T-helper 17 cell (primary cell): ENCODE measurements at regions not wholly inside any gene's neighbourhood (a gene's known extent, or its start where the extent isn't known, plus 50 kb on each side); places are given as distances from the start of the nearest gene placed in this dataset.

ENCODE experiments used
- ATAC-seq: fragments of 150-1000 bp; cut with Tn5 transposase; 2 replicates; pipeline ENCODE4 v1.10.0; 2021; ENCODE audit warnings: mild to moderate bottlenecking, moderate library complexity
- DNase-seq, 3 donors: peaks; one replicate each; pipeline versions ENCODE4 v3.0.0 to v3.0.0-alpha.2; 2020 to 2021
- H3K9me3 ChIP-seq: one replicate; pipeline ENCODE4 v1.7.0; 2013; ENCODE audit warnings: low read length, mild to moderate bottlenecking; ENCODE audit not compliant: control insufficient read depth, poor library complexity, severe bottlenecking
- H3K27ac Mint-ChIP-seq: one replicate; pipeline ENCODE4 v1.8.0; 2022; ENCODE audit warnings: mild to moderate bottlenecking, moderate library complexity, mixed read lengths
- H3K27me3 Mint-ChIP-seq: one replicate; pipeline ENCODE4 v1.8.0; 2022; ENCODE audit warnings: mixed read lengths
- H3K36me3 Mint-ChIP-seq: one replicate; pipeline ENCODE4 v1.8.0; 2022; ENCODE audit warnings: low read depth, mixed read lengths
- H3K4me1 Mint-ChIP-seq: one replicate; pipeline ENCODE4 v1.8.0; 2022; ENCODE audit warnings: mild to moderate bottlenecking, mixed read lengths
- H3K4me3 Mint-ChIP-seq: one replicate; pipeline ENCODE4 v1.8.0; 2022; ENCODE audit warnings: mild to moderate bottlenecking, moderate library complexity, mixed read lengths

DNA sequence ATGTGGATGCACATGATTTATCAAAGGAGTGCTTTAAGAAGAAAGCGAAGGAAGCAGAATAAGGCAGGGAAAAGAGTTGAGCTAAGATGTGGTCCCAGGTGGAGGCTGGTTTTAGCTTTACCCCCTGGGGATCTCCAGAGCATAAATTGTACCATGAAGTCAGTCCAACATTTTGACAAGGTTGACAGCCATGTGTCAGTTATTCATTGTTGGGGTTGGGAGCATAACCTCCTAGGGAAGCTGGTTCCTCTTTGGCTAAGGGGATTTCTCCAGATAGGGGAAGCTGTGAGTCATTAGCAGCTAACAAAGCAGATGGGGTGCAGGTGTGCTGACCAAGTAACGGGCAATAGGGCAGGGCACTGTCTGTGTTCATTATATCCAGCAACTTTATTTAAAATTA lies 123.7 kb upstream of the IGSF10 start:
- Mint-ChIP-seq H3K27me3 (peaks cover 23% of the 10 kb centered on the region), H3K27ac (no peak overlapping the region), H3K36me3 (no peaks in the 10 kb centered on the region), H3K4me1 (no peaks in the 10 kb centered on the region), H3K4me3 (no peak overlapping the region)
- ATAC-seq (no peak), DNase-seq (no peak)
- no peaks in the 10 kb centered on the region for H3K9me3 ChIP-seq

- Mint-ChIP-seq H3K27me3 (peaks cover 10% of the 10 kb centered on the region), H3K4me1 (no peaks in the 10 kb centered on the region)
Observed at GRCh38 chr3:151581035-151581434, 120.2 kb upstream of the IGSF10 start.

DNA sequence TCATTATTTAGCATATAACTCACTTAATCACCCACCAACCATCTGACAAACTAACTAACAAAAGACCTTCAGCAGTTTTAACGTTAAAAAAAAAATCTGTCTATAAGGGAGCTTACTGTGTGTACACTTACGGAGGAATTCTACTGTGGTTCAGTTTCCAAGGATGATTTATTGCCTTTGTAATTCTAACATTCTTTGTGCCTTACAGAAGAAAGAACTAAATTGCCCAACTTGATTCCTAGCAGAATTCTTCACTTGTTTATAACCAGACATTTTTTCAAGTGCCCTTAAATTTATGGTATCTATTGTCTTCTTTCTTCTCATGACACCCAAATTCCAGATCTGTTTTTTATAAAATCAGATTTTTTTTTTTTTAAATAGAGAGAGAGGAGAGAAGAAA lies 119.7 kb upstream of the IGSF10 start:
- DNase-seq, result no peak
- Mint-ChIP-seq H3K27ac (no peak overlapping the region), H3K4me1 (no peaks in the 10 kb centered on the region), H3K4me3 (no peak overlapping the region), H3K36me3 (no peaks in the 10 kb centered on the region), H3K27me3 (peaks cover 7% of the 10 kb centered on the region)
- H3K9me3 ChIP-seq, result no peaks in the 10 kb centered on the region
- ATAC-seq, result no peak

More at GRCh38 chr3:151581035-151581434, 120.2 kb upstream of the IGSF10 start:
- no peak overlapping the region for H3K4me3 Mint-ChIP-seq
- H3K27ac Mint-ChIP-seq, result no peak overlapping the region
- no peaks in the 10 kb centered on the region for H3K36me3 Mint-ChIP-seq
- H3K9me3 ChIP-seq, result no peaks in the 10 kb centered on the region
- DNase-seq (no peak), ATAC-seq (no peak)

DNA sequence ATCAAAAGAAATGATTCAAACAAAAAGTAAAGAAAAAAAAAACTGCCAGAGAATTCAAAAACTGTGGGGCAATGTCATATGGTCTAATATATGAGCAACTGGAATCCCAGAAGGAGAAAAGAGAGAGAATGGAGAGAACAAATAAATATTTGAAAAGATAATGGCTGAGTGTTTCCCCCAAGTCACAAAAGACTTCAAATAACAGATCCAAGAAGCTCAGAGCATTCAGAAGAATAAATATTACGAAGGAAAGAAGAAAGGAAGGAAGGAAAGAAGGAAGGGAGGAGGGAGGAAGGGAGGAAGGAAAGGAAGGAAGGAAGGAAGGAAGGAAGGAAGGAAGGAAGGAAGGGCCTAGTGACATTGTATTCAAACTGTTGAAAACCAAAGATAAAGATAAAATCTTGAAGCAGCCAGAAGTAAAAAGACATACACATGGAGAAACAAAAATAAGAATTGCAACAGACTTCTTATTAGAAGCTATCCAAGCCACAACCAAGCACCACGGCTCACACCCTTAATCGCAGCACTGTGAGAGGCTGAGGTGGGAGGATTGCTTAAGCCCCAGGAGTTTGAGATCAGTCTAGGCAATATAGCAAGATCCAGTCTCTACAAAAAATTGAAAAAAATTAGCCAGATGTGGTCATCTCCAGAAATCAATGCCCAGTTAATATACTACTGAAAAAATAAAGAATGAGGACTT lies 118.9 kb upstream of the IGSF10 start:
- Mint-ChIP-seq H3K4me3 (no peak overlapping the region), H3K27ac (no peak overlapping the region), H3K36me3 (no peaks in the 10 kb centered on the region), H3K4me1 (no peaks in the 10 kb centered on the region), H3K27me3 (peaks cover 7% of the 10 kb centered on the region)
- no peak for ATAC-seq
- H3K9me3 ChIP-seq, result no peaks in the 10 kb centered on the region
- DNase-seq, result no peak

DNA sequence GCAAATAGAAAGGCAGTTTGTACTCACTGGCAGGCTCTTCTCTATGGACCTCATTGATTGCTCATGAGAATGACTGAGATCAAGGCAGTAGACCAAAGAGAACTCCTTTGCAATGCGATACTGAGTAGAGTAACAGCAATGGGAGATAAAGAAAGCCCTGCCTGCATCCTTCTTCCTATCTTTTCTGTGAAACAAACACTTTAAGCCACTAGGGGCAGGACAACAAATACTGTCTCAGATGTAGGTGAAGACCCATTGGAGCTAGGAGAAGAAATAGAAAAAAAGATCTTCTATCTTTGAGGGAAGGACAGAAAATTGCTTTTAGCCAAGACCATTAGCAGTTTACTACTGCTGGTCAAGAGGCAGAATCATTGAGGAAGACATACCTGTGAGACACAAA lies 117.6 kb upstream of the IGSF10 start:
- no peak overlapping the region for H3K27ac Mint-ChIP-seq
- H3K9me3 ChIP-seq, result no peaks in the 10 kb centered on the region
- H3K27me3 Mint-ChIP-seq, result no peaks in the 10 kb centered on the region
- DNase-seq (no peak), ATAC-seq (no peak)
- no peak overlapping the region for H3K4me3 Mint-ChIP-seq
- no peaks in the 10 kb centered on the region for H3K36me3 Mint-ChIP-seq
- H3K4me1 Mint-ChIP-seq, result no peaks in the 10 kb centered on the region

GRCh38 chr3:151576511-151577137 lies 115.8 kb upstream of the IGSF10 start:
- no peaks in the 10 kb centered on the region for H3K9me3 ChIP-seq
- H3K4me1 Mint-ChIP-seq, result no peaks in the 10 kb centered on the region
- ATAC-seq, result no peak
- no peak overlapping the region for H3K27ac Mint-ChIP-seq
- no peaks in the 10 kb centered on the region for H3K27me3 Mint-ChIP-seq
- DNase-seq, result no peak
- no peaks in the 10 kb centered on the region for H3K36me3 Mint-ChIP-seq
- no peak overlapping the region for H3K4me3 Mint-ChIP-seq

DNA sequence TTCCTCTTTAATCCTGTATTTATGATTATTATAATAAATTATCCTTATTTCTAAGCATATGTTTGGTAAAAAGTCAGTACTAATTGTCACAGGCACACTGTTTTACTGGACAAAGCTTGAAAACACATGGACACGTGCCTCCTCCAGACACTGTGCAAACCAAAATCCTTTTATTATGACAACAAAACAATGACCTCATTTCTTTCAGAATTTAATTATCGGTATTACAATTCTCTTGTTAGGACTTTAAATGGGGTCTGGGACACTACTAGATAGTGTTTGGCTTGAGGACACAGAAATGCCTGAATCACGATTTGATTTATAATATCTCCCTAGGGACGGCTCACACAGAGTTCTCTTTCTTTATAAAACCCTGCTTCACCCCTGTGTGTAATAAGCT lies 107.3 kb upstream of the IGSF10 start:
- Mint-ChIP-seq H3K4me3 (no peak overlapping the region), H3K27ac (no peak overlapping the region), H3K36me3 (no peaks in the 10 kb centered on the region), H3K27me3 (peaks cover 5% of the 10 kb centered on the region), H3K4me1 (no peaks in the 10 kb centered on the region)
- H3K9me3 ChIP-seq, result no peaks in the 10 kb centered on the region
- DNase-seq, result no peak
- no peak for ATAC-seq

GRCh38 chr3:151567477-151567876 lies 106.6 kb upstream of the IGSF10 start:
- DNase-seq (no peak), ATAC-seq (no peak)
- Mint-ChIP-seq H3K36me3 (no peaks in the 10 kb centered on the region), H3K4me1 (no peaks in the 10 kb centered on the region), H3K27ac (no peak overlapping the region), H3K4me3 (no peak overlapping the region), H3K27me3 (peaks cover 11% of the 10 kb centered on the region)
- H3K9me3 ChIP-seq, result no peaks in the 10 kb centered on the region

DNA sequence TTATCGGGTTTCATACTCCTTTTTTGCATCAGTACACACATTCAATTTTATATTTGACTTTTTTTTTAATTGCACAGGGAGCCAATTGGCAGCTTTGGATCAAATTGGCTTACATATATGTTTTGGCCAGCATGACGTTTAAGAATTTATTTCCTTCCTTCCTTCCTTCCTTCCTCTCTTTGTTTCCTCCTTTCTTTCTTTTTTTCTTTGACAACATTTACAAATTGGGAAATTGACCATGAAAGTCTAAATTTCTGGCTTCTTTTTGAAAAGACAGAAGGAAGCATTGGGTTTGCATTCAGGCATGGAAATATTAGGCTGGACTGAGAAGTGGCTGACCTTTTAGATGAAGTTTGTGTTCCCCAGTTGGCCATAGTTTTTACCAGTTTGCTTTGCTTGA lies 103.4 kb upstream of the IGSF10 start:
- Mint-ChIP-seq H3K4me1 (no peaks in the 10 kb centered on the region), H3K4me3 (no peak overlapping the region), H3K27me3 (peaks cover 14% of the 10 kb centered on the region), H3K27ac (no peak overlapping the region), H3K36me3 (no peaks in the 10 kb centered on the region)
- no peaks in the 10 kb centered on the region for H3K9me3 ChIP-seq
- ATAC-seq, result no peak
- no peak for DNase-seq

GRCh38 chr3:151563305-151563704 lies 102.4 kb upstream of the IGSF10 start:
- H3K9me3 ChIP-seq, result no peaks in the 10 kb centered on the region
- H3K4me1 Mint-ChIP-seq, result no peaks in the 10 kb centered on the region
- H3K27ac Mint-ChIP-seq, result no peak overlapping the region
- DNase-seq, result no peak
- H3K27me3 Mint-ChIP-seq, result peaks cover 18% of the 10 kb centered on the region
- no peak overlapping the region for H3K4me3 Mint-ChIP-seq
- ATAC-seq, result no peak
- H3K36me3 Mint-ChIP-seq, result no peaks in the 10 kb centered on the region

DNA sequence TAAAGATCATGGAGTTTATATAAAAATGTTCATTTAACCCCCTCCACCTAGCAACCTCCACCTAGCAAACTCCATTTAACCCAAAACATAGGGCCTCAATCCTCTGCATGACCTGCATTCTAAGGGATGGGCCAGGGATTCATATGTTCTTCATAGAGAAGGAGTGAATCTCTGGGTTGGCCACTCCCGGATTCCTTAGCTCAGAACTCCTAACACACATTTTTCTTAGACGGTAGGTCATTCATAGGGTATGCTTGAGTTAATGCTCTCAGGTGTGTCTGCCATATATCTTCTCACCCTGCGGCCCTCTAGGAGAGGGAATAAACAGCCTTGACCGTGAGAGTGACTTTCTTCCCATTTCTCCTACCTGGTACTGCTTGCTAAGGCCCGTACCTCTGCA lies 102.0 kb upstream of the IGSF10 start:
- no peaks in the 10 kb centered on the region for H3K9me3 ChIP-seq
- Mint-ChIP-seq H3K36me3 (no peaks in the 10 kb centered on the region), H3K27ac (no peak overlapping the region), H3K4me1 (no peaks in the 10 kb centered on the region), H3K4me3 (no peak overlapping the region), H3K27me3 (peaks cover 18% of the 10 kb centered on the region)
- no peak for ATAC-seq
- DNase-seq, result no peak

GRCh38 chr3:151561878-151562277 lies 101.0 kb upstream of the IGSF10 start:
- DNase-seq (no peak), ATAC-seq (no peak)
- Mint-ChIP-seq H3K36me3 (no peaks in the 10 kb centered on the region), H3K27ac (no peak overlapping the region), H3K4me1 (no peaks in the 10 kb centered on the region), H3K4me3 (no peak overlapping the region), H3K27me3 (peaks cover 18% of the 10 kb centered on the region)
- no peaks in the 10 kb centered on the region for H3K9me3 ChIP-seq

GRCh38 chr3:151560738-151561137 lies 99.9 kb upstream of the IGSF10 start:
- DNase-seq (no peak), ATAC-seq (no peak)
- H3K27me3 Mint-ChIP-seq, result peaks cover 18% of the 10 kb centered on the region
- H3K4me1 Mint-ChIP-seq, result no peaks in the 10 kb centered on the region
- H3K4me3 Mint-ChIP-seq, result no peak overlapping the region
- no peak overlapping the region for H3K27ac Mint-ChIP-seq
- H3K9me3 ChIP-seq, result no peaks in the 10 kb centered on the region
- no peaks in the 10 kb centered on the region for H3K36me3 Mint-ChIP-seq

GRCh38 chr3:151559736-151560135 lies 98.9 kb upstream of the IGSF10 start:
- H3K27me3 Mint-ChIP-seq, result peaks cover 18% of the 10 kb centered on the region
- H3K36me3 Mint-ChIP-seq, result no peaks in the 10 kb centered on the region
- no peak overlapping the region for H3K4me3 Mint-ChIP-seq
- H3K9me3 ChIP-seq, result no peaks in the 10 kb centered on the region
- no peak for DNase-seq
- no peak overlapping the region for H3K27ac Mint-ChIP-seq
- no peaks in the 10 kb centered on the region for H3K4me1 Mint-ChIP-seq
- no peak for ATAC-seq
